ENCODE measurements at regions not wholly inside any gene's neighbourhood (a gene's known extent, or its start where the extent isn't known, plus 50 kb on each side); places are given as distances from the start of the nearest gene placed in this dataset.

DNA sequence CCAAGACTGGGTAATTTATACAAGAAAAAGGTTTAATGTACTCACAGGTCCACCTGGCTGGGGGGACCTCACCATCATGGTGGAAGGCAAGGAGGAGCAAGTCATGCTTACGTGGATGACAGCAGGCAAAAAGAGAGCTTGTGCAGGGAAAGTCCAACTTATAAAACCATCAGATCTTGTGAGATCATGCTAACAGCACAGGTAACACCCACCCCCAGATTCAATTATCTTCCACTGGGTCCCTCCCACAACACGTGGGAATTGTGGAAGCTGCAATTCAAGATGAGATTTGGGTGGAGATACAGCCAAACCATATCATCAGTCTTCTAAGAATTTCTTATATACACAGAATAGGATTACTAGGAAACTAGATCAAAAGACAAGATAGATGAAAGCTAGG, 555.6 kb downstream of the PRR16 start:
- Histone ChIP-seq H3K27ac (ENCODE audit: low read depth in 2 of 2, low read length in 1 of 2) (no peak overlapping the region), H3F3A (replicated peaks; ENCODE audit: insufficient read depth) (no peaks in the 10 kb centered on the region), H3K9me2 (no peaks in the 10 kb centered on the region), H3K4me3 (ENCODE audit: low read depth in 2 of 2, low read length in 1 of 2) (no peak overlapping the region), H3K27me3 (ENCODE audit: insufficient read depth) (no peaks in the 10 kb centered on the region), H3K9ac (no peak overlapping the region), H4K20me1 (ENCODE audit: insufficient read depth) (no peaks in the 10 kb centered on the region), H3K79me2 (ENCODE audit: insufficient read depth) (no peaks in the 10 kb centered on the region), H3K9me3 (no peaks in the 10 kb centered on the region), H2AFZ (ENCODE audit: low read depth) (no peak overlapping the region), H3K4me1 (ENCODE audit: control insufficient read depth in 1 of 2, insufficient read depth in 2 of 2, low read depth in 1 of 2, low read length in 1 of 2) (no peaks in the 10 kb centered on the region; a peak in 2 of 4 replicates), H3K36me3 (replicated peaks in 1 of 2; ENCODE audit: control insufficient read depth in 1 of 2, insufficient read depth in 2 of 2, low read length in 1 of 2) (no peaks in the 10 kb centered on the region), H3K4me2 (no peak overlapping the region)
- TF ChIP-seq MAX (IDR thresholded peaks at IDR 0.05; ENCODE audit: low read depth) (no peak), CHD2 (IDR thresholded peaks at IDR 0.05; ENCODE audit: low read length, partially characterized antibody) (no peak), TAF1 (IDR thresholded peaks at IDR 0.05; ENCODE audit: borderline replicate concordance, low read depth, low read length) (no peak), RXRA (IDR thresholded peaks at IDR 0.05; ENCODE audit: borderline replicate concordance, low read depth) (no peak), FOXJ3 (CRISPR knock-in tag; IDR thresholded peaks at IDR 0.05) (no peak), YY1 (IDR thresholded peaks at IDR 0.05; ENCODE audit: low read depth) (no peak), RAD21 (IDR thresholded peaks at IDR 0.05; ENCODE audit: low read length) (no peak), MXI1 (IDR thresholded peaks at IDR 0.05; ENCODE audit: low read depth, low read length) (no peak), CTCF (IDR thresholded peaks at IDR 0.05) (no peak), FOSL2 (IDR thresholded peaks at IDR 0.05; ENCODE audit: borderline replicate concordance, low read depth) (no peak), NRF1 (IDR thresholded peaks at IDR 0.05; ENCODE audit: low read depth, low read length) (no peak)
- TF ChIP-seq, protein P1, sequence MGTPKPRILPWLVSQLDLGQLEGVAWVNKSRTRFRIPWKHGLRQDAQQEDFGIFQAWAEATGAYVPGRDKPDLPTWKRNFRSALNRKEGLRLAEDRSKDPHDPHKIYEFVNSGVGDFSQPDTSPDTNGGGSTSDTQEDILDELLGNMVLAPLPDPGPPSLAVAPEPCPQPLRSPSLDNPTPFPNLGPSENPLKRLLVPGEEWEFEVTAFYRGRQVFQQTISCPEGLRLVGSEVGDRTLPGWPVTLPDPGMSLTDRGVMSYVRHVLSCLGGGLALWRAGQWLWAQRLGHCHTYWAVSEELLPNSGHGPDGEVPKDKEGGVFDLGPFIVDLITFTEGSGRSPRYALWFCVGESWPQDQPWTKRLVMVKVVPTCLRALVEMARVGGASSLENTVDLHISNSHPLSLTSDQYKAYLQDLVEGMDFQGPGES (IDR thresholded peaks at IDR 0.05; ENCODE audit: low read depth, low read length): no peak
- 61% methylated on average over 2 of the region's 2 CpGs for WGBS (ENCODE audit: low lambda C conversion rate)
- ChIA-PET POLR2A (no interaction called here), CTCF (no interaction called here)
- DNase-seq: no peak

DNA sequence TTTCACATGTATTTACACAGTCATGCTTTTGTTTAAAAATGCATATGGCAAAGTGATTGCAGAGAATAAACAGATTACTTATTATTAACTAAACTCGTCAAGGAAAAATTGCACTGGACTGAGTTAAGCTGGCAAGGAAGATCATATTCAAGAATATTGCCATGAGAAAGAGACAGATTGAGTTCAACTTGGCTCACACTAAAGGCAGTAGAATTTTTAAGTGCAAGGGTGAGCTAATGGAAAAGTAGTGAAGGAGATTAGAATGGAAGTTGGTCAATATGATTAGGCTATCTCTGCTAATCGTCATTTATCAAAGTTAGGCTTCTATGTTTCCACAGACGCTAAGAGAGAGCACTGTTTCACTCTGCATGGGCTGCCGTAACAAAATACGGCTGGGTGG, 557.6 kb downstream of the PRR16 start:
- Histone ChIP-seq H3K4me1 (ENCODE audit: control insufficient read depth in 1 of 2, insufficient read depth in 2 of 2, low read depth in 1 of 2, low read length in 1 of 2) (no peaks in the 10 kb centered on the region; a peak in 2 of 4 replicates), H3K79me2 (ENCODE audit: insufficient read depth) (no peaks in the 10 kb centered on the region), H3K4me3 (ENCODE audit: low read depth in 2 of 2, low read length in 1 of 2) (no peak overlapping the region), H3K27ac (ENCODE audit: low read depth in 2 of 2, low read length in 1 of 2) (no peak overlapping the region), H2AFZ (ENCODE audit: low read depth) (no peak overlapping the region), H3F3A (replicated peaks; ENCODE audit: insufficient read depth) (no peaks in the 10 kb centered on the region), H3K4me2 (no peak overlapping the region), H3K36me3 (replicated peaks in 1 of 2; ENCODE audit: control insufficient read depth in 1 of 2, insufficient read depth in 2 of 2, low read length in 1 of 2) (no peaks in the 10 kb centered on the region), H3K9me3 (no peaks in the 10 kb centered on the region), H3K9ac (no peak overlapping the region), H3K27me3 (ENCODE audit: insufficient read depth) (no peaks in the 10 kb centered on the region), H3K9me2 (no peaks in the 10 kb centered on the region), H4K20me1 (ENCODE audit: insufficient read depth) (no peaks in the 10 kb centered on the region)
- ChIA-PET CTCF (no interaction called here), POLR2A (no interaction called here)
- no peak for TF ChIP-seq YY1 (IDR thresholded peaks at IDR 0.05; ENCODE audit: low read depth)
- no peak for TF ChIP-seq RAD21 (IDR thresholded peaks at IDR 0.05; ENCODE audit: low read length)
- no peak for TF ChIP-seq MEF2A (IDR thresholded peaks at IDR 0.05; ENCODE audit: borderline replicate concordance, low read depth)
- TF ChIP-seq GABPA (IDR thresholded peaks at IDR 0.05; ENCODE audit: low read depth): no peak
- no peak for TF ChIP-seq NFIC (IDR thresholded peaks at IDR 0.05; ENCODE audit: borderline replicate concordance)
- TF ChIP-seq RXRA (IDR thresholded peaks at IDR 0.05; ENCODE audit: borderline replicate concordance, low read depth): no peak
- no peak for TF ChIP-seq EZH2phosphoT487 (IDR thresholded peaks at IDR 0.05; ENCODE audit: borderline replicate concordance, low read depth)
- TF ChIP-seq NRF1 (IDR thresholded peaks at IDR 0.05; ENCODE audit: low read depth, low read length): no peak
- TF ChIP-seq JUND (IDR thresholded peaks at IDR 0.05): no peak
- TF ChIP-seq MAX (IDR thresholded peaks at IDR 0.05; ENCODE audit: low read depth): no peak
- no peak for TF ChIP-seq FOXJ3 (CRISPR knock-in tag; IDR thresholded peaks at IDR 0.05)
- TF ChIP-seq GATA2 (CRISPR knock-in tag; IDR thresholded peaks at IDR 0.05): no peak
- TF ChIP-seq, protein P2, sequence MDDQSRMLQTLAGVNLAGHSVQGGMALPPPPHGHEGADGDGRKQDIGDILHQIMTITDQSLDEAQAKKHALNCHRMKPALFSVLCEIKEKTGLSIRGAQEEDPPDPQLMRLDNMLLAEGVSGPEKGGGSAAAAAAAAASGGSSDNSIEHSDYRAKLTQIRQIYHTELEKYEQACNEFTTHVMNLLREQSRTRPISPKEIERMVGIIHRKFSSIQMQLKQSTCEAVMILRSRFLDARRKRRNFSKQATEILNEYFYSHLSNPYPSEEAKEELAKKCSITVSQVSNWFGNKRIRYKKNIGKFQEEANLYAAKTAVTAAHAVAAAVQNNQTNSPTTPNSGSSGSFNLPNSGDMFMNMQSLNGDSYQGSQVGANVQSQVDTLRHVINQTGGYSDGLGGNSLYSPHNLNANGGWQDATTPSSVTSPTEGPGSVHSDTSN (IDR thresholded peaks at IDR 0.05): no peak
- TF ChIP-seq ZBTB33 (IDR thresholded peaks at IDR 0.05; ENCODE audit: borderline replicate concordance, low read depth): no peak
- TF ChIP-seq TAF1 (IDR thresholded peaks at IDR 0.05; ENCODE audit: borderline replicate concordance, low read depth, low read length): no peak
- TF ChIP-seq SIN3A (IDR thresholded peaks at IDR 0.05; ENCODE audit: borderline replicate concordance, low read depth, low read length): no peak
- no peak for TF ChIP-seq CHD2 (IDR thresholded peaks at IDR 0.05; ENCODE audit: low read length, partially characterized antibody)
- no peak for TF ChIP-seq RCOR1 (IDR thresholded peaks at IDR 0.05; ENCODE audit: low read length)
- DNase-seq: no peak
- 85% methylated on average over 5 of the region's 5 CpGs for WGBS (ENCODE audit: low lambda C conversion rate)

Data from SK-N-SH (cell line).